HG03442 (cell line): ENCODE measurements at regions not wholly inside any gene's neighbourhood (a gene's known extent, or its start where the extent isn't known, plus 50 kb on each side); places are given as distances from the start of the nearest gene placed in this dataset.
"Not testable (repeated sequence)": the region's sequence is repeated elsewhere in the genome, so short reads cannot be mapped to it uniquely, and the experiment has no call there.

Experiments used
- ATAC-seq: cut with Tn5 transposase; IDR thresholded peaks from one replicate; pipeline ENCODE4 v1.9.1; 2021; ENCODE audit warnings: mild to moderate bottlenecking, moderate library complexity; ENCODE audit not compliant: unreplicated experiment

DNA sequence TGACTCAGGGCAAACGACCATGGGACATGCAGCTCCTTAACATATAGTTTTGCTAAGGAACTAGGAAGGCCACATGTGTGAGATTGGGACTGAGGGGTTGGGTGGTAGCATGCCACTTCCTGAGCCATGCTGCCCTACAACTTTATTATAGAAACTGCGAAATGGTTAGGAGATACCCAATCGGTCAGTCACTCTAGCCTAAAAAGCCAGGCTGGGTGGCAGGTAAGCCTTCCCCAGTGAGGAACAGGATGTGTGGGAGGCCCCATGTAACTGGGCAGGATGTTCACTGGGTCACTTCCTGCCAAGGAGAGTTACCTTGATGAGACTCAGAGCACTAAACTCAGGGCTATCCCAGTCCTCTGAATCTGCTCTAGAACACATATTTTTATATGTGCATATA, 123.5 kb downstream of the MAP3K7 start:
- no peak for ATAC-seq

- no peak for ATAC-seq
These were observed 124.8 kb downstream of the MAP3K7 start for GRCh38 chr6:90462102-90462501.

GRCh38 chr6:90461383-90461782, 125.5 kb downstream of the MAP3K7 start:
- no peak for ATAC-seq

DNA sequence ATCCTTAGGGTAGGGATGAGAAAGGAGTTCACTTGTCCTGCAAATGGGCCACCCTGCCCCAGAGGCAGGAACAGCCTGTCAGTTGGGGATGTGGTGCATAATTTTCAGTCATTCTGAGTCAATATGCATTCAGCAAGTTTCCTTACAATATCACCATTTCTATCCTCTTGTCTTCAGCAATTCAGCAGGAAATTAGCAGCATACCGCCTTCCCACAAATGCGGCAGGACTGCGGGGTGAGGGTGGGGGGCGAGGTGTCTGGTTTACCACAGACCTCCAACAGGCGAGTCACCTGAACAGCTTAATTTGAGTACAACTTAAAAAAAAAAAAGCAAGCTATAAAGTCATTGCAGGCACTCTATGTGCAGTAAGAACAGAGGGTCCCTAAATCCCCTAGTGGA, 126.8 kb downstream of the MAP3K7 start:
- no peak for ATAC-seq

- no peak for ATAC-seq
These were observed 127.6 kb downstream of the MAP3K7 start for GRCh38 chr6:90459225-90459758.

DNA sequence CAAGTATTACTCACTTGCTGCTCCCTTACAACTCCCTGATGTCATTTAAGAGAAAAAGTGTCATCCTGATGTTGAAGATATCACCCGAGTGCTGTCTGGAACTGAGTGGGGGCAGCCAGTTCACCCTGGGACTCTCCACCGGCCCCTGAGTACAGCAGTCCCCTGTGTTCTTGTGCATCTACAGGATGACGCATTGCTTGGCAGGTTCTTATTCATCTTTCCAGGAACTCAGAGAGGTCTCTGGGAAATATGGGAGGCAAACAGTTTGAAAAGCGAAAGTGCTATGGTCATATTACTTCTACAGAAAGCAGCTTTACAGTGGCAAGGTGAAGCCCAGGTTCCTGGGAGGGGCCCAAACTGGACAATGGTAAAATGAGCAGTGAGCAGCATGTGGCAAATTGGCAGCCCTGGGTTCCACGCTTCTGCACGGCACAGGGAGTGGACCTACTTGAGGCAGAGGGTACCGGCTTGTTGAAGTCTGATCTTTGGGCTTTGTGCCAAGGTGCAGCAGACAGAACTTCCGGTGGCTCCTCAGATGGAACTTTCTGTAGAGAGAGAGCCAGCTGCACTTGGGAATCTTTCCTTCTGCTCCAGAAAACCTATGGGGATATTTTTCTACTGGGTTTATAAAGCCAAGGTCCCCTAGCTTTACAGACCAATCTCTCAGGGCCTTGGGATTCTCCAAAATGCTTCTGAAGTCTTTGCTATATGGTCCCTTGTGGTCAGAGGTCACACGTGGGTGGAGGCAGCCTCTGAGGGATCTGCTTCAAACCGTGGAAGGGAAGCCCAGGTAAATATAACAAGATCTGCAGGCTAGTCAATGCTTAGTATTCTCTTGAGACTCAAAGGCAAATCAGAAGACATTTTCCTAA, 128.3 kb downstream of the MAP3K7 start:
- ATAC-seq: no peak

DNA sequence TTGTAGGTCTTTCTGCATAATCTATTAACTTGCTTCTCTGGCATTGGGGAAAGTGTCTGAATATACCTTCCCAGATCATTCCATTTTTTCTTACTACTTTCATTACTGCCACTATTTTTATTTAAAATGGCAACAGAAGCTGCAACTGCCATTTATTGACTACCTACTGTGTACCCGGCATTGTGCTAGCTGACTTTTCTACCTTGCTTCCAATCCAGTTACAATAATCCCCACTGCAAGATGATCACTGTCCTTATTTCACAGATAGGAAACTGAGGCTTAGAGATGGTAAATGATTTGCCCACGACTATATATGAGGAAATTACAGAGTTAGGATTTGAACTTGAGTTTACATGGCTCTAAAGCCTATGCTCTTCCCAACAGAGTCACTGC, 129.0 kb downstream of the MAP3K7 start:
- no peak for ATAC-seq

GRCh38 chr6:90456997-90457866, 129.6 kb downstream of the MAP3K7 start:
- not testable (repeated sequence) for ATAC-seq

- no peak for ATAC-seq
These were observed 130.9 kb downstream of the MAP3K7 start for GRCh38 chr6:90456001-90456400.

DNA sequence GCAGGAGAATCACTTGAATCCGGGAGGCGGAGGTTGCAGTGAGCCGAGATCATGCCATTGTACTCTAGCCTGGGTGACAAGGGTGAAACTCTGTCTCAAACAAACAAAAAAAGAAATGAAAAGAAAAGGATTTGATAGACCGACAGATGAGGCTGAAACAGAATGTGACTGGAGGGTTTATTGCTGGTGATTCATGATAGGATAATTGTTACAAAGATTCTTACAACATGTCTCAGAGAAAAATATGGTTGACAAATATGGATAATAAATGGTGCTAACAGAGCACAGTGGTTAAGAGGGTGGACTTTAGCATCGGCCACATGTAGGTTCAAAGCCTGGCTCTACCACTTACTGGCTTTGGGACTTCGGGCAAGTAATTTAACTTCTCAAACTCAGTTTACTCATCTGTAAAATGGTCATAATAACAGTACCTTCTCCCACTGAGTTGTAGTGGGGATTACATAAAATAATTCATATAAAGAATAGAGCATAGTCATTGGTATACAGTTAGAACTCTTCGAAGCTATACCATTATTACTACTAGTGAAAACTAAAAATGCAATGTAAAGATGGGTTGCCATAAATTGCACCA, 131.9 kb downstream of the MAP3K7 start:
- ATAC-seq: no peak

- ATAC-seq: no peak
These were observed 136.5 kb downstream of the MAP3K7 start for GRCh38 chr6:90450268-90450953.

DNA sequence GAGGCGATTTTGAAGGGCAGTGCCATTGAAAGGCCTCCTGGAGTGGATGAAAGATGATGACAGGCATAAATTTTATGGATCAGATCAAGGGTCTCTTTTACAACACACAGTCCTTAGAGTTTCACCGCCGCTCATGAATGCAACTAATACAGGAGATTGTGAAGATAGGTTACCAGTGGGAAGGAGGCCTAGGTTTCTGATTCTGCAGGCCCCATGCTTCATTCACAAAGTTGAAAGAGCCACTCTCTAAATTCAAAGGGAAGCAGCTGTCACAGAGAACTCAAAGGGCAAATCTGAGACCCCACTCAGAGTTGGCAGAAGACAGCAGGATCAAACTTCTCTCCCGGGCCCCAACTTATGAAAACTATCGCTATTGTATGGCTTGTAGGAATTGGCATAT, 137.6 kb downstream of the MAP3K7 start:
- ATAC-seq: no peak

- ATAC-seq: no peak
These were observed 138.0 kb downstream of the MAP3K7 start for GRCh38 chr6:90448836-90449235.

DNA sequence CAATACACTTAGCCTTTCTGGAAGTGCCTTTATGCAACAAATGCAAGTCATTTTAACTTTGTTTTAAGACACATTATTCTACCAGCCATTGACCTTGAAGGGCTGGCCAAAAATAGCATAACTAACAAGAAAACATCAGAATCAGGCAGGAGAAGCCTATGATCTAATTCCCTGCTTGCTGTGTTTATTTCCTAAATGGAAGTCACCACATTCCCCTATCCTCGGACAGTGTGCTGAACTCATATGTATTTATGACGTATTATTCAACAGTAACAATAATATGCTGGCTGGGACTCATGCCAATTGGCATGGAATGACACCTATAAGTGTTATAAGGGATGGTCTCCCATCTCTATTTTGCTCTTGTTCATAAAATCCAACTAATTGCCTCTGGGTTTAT, 140.7 kb downstream of the MAP3K7 start:
- no peak for ATAC-seq

DNA sequence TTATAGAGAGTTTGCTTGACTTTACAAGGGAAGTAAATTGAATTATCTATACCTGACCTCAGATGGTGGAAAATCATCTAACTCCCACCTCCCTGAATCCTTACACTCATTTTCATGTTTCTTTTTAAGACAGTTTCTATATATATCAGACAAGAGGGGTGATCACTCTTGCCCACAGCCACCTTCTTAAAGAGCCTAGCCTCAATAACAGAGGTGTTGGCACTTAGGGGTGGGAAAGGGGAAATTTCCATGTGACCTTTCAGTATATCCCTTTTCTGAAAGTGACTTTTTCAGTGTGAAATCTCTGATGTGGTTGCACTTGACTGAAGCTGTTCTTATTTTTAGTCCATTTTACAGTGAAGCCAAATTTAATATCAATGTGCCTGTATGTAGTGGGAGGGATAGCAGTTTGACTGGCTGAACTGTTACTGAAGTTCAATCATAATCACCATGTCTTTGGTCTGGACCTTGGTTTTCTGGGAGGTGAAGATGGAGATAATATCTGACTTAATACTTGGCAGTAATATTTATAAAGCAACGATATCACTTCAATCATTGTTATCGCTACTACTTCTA, 141.3 kb downstream of the MAP3K7 start:
- ATAC-seq: no peak

DNA sequence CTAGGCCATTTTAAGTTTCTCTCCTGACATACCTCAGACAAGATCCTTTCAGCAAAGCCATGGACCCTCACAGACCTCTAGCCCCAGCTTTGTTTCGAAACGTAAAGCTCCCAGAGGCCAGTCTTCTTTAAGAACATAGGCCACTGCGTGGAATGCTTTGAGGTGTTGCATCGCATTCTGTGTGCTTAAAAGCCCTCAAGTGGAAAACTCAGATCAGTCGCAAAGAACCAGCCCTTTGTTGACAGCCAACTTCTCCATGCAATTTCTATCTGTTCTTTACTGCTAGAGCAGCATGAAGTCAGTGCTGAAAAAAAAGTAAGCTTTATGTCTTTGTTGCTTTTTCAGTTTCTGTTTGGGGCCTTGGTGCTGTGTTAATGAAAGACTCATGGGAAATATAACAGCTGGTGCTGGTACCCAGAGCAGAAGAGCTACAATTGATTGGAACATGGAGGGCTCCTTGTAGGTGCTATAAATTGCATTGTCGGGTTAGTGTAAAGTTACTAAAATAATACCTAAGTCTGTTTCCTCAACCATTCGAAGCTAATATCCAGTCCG, 142.6 kb downstream of the MAP3K7 start:
- ATAC-seq: no peak

GRCh38 chr6:90442366-90442765, 144.5 kb downstream of the MAP3K7 start:
- no peak for ATAC-seq

DNA sequence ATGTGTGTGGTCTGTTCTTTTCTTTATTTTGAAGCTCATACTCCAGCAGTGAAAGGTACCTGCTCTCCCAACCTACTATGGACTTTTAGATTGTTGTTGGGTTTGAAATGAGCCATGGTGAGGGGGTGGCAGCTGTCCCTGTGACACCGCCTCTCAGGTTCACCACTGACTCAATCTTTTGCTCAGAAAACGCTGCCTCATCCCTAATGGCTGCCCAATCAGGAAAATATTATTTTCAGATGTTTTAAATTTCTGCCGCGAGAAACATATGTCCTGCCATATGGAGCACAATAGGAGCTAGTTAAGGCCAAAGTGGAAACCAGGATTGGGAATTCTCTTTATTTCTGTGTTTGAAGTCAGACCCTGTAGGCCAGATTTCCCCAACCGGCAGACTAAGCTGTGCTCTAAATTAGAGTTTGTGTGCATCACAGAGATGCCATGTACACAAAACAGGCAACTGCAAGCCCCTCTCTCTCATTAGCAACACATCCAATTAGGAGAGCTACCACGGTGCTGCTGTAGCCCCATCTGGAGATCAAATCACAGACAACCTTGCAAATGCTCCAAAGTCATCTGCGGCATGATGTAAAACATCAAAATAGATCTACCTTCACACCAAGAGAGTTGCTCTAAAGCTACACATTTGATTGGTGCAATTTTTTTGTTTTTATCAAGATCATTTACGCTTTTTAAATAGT, 144.1 kb upstream of the BACH2 start:
- no peak for ATAC-seq

DNA sequence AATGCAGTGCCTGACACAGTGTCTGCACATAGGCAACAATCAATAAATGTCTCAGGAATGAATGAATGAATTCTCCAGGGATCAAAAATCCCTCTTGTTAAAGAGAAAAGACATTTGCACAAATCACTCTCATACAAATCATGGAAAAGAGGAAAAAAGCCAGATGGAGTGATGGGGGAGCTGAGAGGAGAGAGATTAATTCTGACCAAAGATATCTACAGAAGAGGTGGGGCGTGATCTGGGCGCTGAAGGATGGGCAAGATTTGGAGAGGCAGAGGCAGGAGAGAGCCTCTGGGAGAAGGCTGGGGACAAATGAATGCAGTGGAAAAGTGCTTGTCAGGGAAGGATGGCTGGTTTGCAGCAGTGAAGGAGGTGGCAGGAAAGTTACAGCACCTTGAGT, 142.9 kb upstream of the BACH2 start:
- no peak for ATAC-seq

DNA sequence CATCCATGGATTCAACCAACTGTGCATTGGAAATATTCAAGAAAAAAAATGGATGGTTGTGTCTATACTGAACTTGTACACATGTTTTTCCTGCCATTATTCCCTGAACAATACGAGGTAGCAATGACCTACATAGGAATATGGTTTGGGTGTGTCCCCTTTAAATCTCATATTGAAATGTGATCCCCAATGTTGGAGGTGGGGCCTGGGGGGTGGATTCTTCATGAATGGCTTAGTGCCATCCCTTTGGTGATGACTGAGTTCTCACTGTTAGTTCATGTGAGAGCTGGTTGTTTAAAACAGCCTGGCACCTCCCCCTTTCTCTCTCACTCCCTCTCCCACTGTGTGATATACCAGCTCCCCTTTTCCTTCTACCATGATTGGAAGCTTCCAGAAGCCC, 139.8 kb upstream of the BACH2 start:
- ATAC-seq: no peak
